SK-N-SH (cell line): ENCODE measurements at regions not wholly inside any gene's neighbourhood (a gene's known extent, or its start where the extent isn't known, plus 50 kb on each side); places are given as distances from the start of the nearest gene placed in this dataset.

Experiments
- CTCF ChIA-PET: fragments of 300-600, 350-600 bp; formaldehyde crosslinking; extraction: SDS; loops from one replicate; lab custom pipeline; 2021; lab: Yijun Ruan, JAX
- POLR2A ChIA-PET: fragments of 350-600 bp; sonication (Branson Sonifier 250); formaldehyde crosslinking; extraction: SDS; loops from one replicate; lab custom pipeline; 2020; ENCODE audit warnings: antibody characterized with exemption, inconsistent platforms; lab: Yijun Ruan, JAX
- DNase-seq: peaks from one replicate; pipeline ENCODE4 v3.0.0; 2012
- H2AFZ ChIP-seq: fragments of 200-600 bp; sonication (generic); 2 replicates; pipeline ENCODE4 v1.8.1; 2016; ENCODE audit warnings: antibody characterized with exemption, mild to moderate bottlenecking, low read depth
- H3F3A ChIP-seq: fragments of 200-600 bp; sonication (generic); replicated peaks from 2 replicates; pipeline ENCODE3; 2016; ENCODE audit warnings: antibody characterized with exemption, mild to moderate bottlenecking; ENCODE audit not compliant: insufficient read depth
- H3K27ac ChIP-seq, 2 experiments: fragments of 200-500 bp in 1 of 2; fragments of 200-600 bp in 1 of 2; sonication (Bioruptor generic) in 1 of 2; sonication (generic), shearing (Covaris generic) in 1 of 2; 2 replicates each; pipeline versions ENCODE4 v1.5.1 to v1.6.1; 2014 to 2016; ENCODE audit warnings: low read depth in 2 of 2, inconsistent platforms in 1 of 2, low read length in 1 of 2, mild to moderate bottlenecking in 1 of 2, mixed read lengths in 1 of 2
- H3K27me3 ChIP-seq: fragments of 200-600 bp; sonication (generic), shearing (Covaris generic); 2 replicates; pipeline ENCODE4 v1.6.1; 2016; ENCODE audit warnings: mixed run types; ENCODE audit not compliant: insufficient read depth
- H3K36me3 ChIP-seq, 2 experiments: fragments of 200-500 bp in 1 of 2; fragments of 200-600 bp in 1 of 2; sonication (Bioruptor generic) in 1 of 2; sonication (generic) in 1 of 2; replicated peaks in 1 of 2; 2 replicates each; pipeline versions ENCODE3 to v1.5.1; 2014 to 2016; ENCODE audit warnings: low read length in 1 of 2, mild to moderate bottlenecking in 1 of 2; ENCODE audit not compliant: insufficient read depth in 2 of 2, control insufficient read depth in 1 of 2
- H3K4me1 ChIP-seq, 2 experiments: fragments of 200-500 bp in 1 of 2; fragments of 200-600 bp in 1 of 2; sonication (Bioruptor generic) in 1 of 2; sonication (generic), shearing (Covaris generic) in 1 of 2; 2 replicates each; pipeline versions ENCODE4 v1.5.1 to v1.6.1; 2014 to 2016; ENCODE audit warnings: low read depth in 1 of 2, low read length in 1 of 2, mixed run types in 1 of 2; ENCODE audit not compliant: insufficient read depth in 2 of 2, control insufficient read depth in 1 of 2
- H3K4me2 ChIP-seq: fragments of 200-600 bp; sonication (generic), shearing (Covaris generic); 2 replicates; pipeline ENCODE4 v1.6.1; 2017; ENCODE audit warnings: mixed run types
- H3K4me3 ChIP-seq, 2 experiments: fragments of 200-500 bp in 1 of 2; fragments of 200-600 bp in 1 of 2; sonication (Bioruptor generic) in 1 of 2; sonication (generic), shearing (Covaris generic) in 1 of 2; 2 replicates each; pipeline versions ENCODE4 v1.5.1 to v1.8.1; 2014 to 2016; ENCODE audit warnings: low read depth in 2 of 2, inconsistent platforms in 1 of 2, low read length in 1 of 2, mild to moderate bottlenecking in 1 of 2, mixed read lengths in 1 of 2, moderate library complexity in 1 of 2
- H3K79me2 ChIP-seq: fragments of 200-600 bp; sonication (generic); 2 replicates; pipeline ENCODE4 v1.8.1; 2017; ENCODE audit warnings: mild to moderate bottlenecking; ENCODE audit not compliant: insufficient read depth
- H3K9ac ChIP-seq: fragments of 200-600 bp; sonication (generic); 2 replicates; pipeline ENCODE4 v1.6.1; 2017; ENCODE audit warnings: mixed run types
- H3K9me2 ChIP-seq: fragments of 200-600 bp; sonication (generic); 2 replicates; pipeline ENCODE4 v1.6.1; 2017; ENCODE audit warnings: mixed run types
- H3K9me3 ChIP-seq: fragments of 200-600 bp; sonication (generic); 2 replicates; pipeline ENCODE4 v1.6.1; 2017; ENCODE audit warnings: mixed run types, mild to moderate bottlenecking, moderate library complexity
- H4K20me1 ChIP-seq: fragments of 200-600 bp; sonication (generic); 2 replicates; pipeline ENCODE4 v1.6.1; 2017; ENCODE audit warnings: mild to moderate bottlenecking, mixed run types; ENCODE audit not compliant: insufficient read depth
- CHD2 ChIP-seq: fragments of 150-350 bp; IDR thresholded peaks from 2 replicates; pipeline ENCODE4 v1.6.1; 2018; ENCODE audit warnings: low read length; ENCODE audit not compliant: partially characterized antibody
- FOSL2 ChIP-seq: IDR thresholded peaks from 2 replicates; pipeline ENCODE4 v1.4.0; 2012; ENCODE audit warnings: low read depth, mild to moderate bottlenecking, moderate library complexity, borderline replicate concordance
- GABPA ChIP-seq: IDR thresholded peaks from 2 replicates; pipeline ENCODE4 v1.4.0; 2012; ENCODE audit warnings: low read depth, mild to moderate bottlenecking
- GATA2 ChIP-seq: sonication (generic); formaldehyde crosslinking; IDR thresholded peaks from 2 replicates; pipeline ENCODE4 v1.5.0; 2020; ENCODE audit warnings: mild to moderate bottlenecking, missing genetic modification reagents
- MEF2A ChIP-seq: IDR thresholded peaks from 2 replicates; pipeline ENCODE4 v1.4.0; 2012; ENCODE audit warnings: low read depth, borderline replicate concordance
- MXI1 ChIP-seq: IDR thresholded peaks from 2 replicates; pipeline ENCODE4 v1.6.1; 2012; ENCODE audit warnings: mild to moderate bottlenecking, low read depth, low read length, improper control_type of control experiment
- NFIC ChIP-seq: IDR thresholded peaks from 2 replicates; pipeline ENCODE4 v1.4.0; 2012; ENCODE audit warnings: borderline replicate concordance
- NRF1 ChIP-seq: IDR thresholded peaks from 2 replicates; pipeline ENCODE4 v1.6.1; 2012; ENCODE audit warnings: low read depth, mild to moderate bottlenecking, low read length
- POLR2AphosphoS5 ChIP-seq: IDR thresholded peaks from 2 replicates; pipeline ENCODE4 v1.6.1; 2012; ENCODE audit warnings: low read depth, low read length
- RCOR1 ChIP-seq: fragments of 150-350 bp; IDR thresholded peaks from 2 replicates; pipeline ENCODE4 v1.6.1; 2017; ENCODE audit warnings: antibody characterized with exemption, low read length
- RFX5 ChIP-seq: IDR thresholded peaks from 2 replicates; pipeline ENCODE4 v1.6.1; 2012; ENCODE audit warnings: mild to moderate bottlenecking, improper control_type of control experiment, low read length
- RXRA ChIP-seq: IDR thresholded peaks from 2 replicates; pipeline ENCODE4 v1.4.0; 2012; ENCODE audit warnings: low read depth, mild to moderate bottlenecking, borderline replicate concordance
- TAF1 ChIP-seq: IDR thresholded peaks from 2 replicates; pipeline ENCODE4 v1.6.1; 2012; ENCODE audit warnings: low read depth, mild to moderate bottlenecking, low read length, moderate library complexity, borderline replicate concordance
- YY1 ChIP-seq: IDR thresholded peaks from 2 replicates; pipeline ENCODE4 v1.4.0; 2012; ENCODE audit warnings: low read depth, mild to moderate bottlenecking
- WGBS: methylation state at CpG from one replicate; pipeline ENCODE4 v1.1.6; 2017; ENCODE audit warnings: low lambda C conversion rate; 5-methylcytosine and 5-hydroxymethylcytosine counted together
- TF ChIP-seq, protein P1 (sequence below): IDR thresholded peaks from 2 replicates; pipeline ENCODE4 v1.4.0; 2012; ENCODE audit warnings: low read depth
- TF ChIP-seq, protein P2 (sequence below): fragments of 150-350 bp; IDR thresholded peaks from 2 replicates; pipeline ENCODE4 v1.6.1; 2017; ENCODE audit warnings: antibody characterized with exemption, low read length, low read depth, borderline replicate concordance
- TF ChIP-seq, protein P3 (sequence below): IDR thresholded peaks from 2 replicates; pipeline ENCODE4 v1.4.0; 2012; ENCODE audit warnings: low read depth, borderline replicate concordance
- TF ChIP-seq, protein P4 (sequence below): IDR thresholded peaks from 2 replicates; pipeline ENCODE4; 2012
- TF ChIP-seq, protein P5 (sequence below): IDR thresholded peaks from 2 replicates; pipeline ENCODE4 v1.4.0; 2012; ENCODE audit warnings: low read depth, borderline replicate concordance

DNA sequence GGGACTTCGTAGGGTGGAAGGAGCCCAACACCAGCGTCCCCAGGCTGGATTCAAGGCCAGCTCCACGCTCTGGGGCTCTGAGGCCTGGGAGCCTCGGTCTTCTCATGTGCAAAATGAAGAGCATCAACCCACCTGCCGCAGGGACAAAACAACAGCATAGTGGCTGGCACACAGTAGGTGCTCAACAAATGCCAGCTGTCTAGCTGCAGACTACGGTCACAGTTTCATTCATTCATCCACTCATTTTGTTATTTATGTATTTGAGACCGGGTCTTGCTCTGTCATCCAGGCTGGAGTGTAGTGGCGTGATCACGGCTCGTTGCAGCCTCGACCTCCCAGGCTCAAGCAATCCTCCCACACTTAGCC lies 60.7 kb downstream of the CEBPB start:
- no peaks in the 10 kb centered on the region for H3K27me3 ChIP-seq
- no peaks in the 10 kb centered on the region for H3K79me2 ChIP-seq
- CTCF ChIA-PET = no interaction called here
- H2AFZ ChIP-seq = no peak overlapping the region
- no peak overlapping the region for H3K9ac ChIP-seq
- H3K36me3 ChIP-seq = no peaks in the 10 kb centered on the region
- H4K20me1 ChIP-seq = no peaks in the 10 kb centered on the region
- no peaks in the 10 kb centered on the region for H3K9me2 ChIP-seq
- H3K4me1 ChIP-seq = peaks cover 0 to 5% of the 10 kb centered on the region in 2 experiments; a peak in 1 of 4 replicates
- WGBS = 100% methylated on average over 9 of the region's 11 CpGs
- TF ChIP-seq NFIC = no peak
- no peak for TF ChIP-seq GABPA
- TF ChIP-seq, protein P1, sequence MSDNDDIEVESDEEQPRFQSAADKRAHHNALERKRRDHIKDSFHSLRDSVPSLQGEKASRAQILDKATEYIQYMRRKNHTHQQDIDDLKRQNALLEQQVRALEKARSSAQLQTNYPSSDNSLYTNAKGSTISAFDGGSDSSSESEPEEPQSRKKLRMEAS = no peak
- no peak for TF ChIP-seq FOSL2
- TF ChIP-seq TAF1 = no peak
- TF ChIP-seq, protein P2, sequence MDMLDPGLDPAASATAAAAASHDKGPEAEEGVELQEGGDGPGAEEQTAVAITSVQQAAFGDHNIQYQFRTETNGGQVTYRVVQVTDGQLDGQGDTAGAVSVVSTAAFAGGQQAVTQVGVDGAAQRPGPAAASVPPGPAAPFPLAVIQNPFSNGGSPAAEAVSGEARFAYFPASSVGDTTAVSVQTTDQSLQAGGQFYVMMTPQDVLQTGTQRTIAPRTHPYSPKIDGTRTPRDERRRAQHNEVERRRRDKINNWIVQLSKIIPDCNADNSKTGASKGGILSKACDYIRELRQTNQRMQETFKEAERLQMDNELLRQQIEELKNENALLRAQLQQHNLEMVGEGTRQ = no peak
- TF ChIP-seq RCOR1 = no peak
- TF ChIP-seq NRF1 = no peak
- TF ChIP-seq YY1 = no peak
- TF ChIP-seq POLR2AphosphoS5 = no peak
- no peak for TF ChIP-seq CHD2
- no peak for TF ChIP-seq MEF2A
- TF ChIP-seq, protein P3, sequence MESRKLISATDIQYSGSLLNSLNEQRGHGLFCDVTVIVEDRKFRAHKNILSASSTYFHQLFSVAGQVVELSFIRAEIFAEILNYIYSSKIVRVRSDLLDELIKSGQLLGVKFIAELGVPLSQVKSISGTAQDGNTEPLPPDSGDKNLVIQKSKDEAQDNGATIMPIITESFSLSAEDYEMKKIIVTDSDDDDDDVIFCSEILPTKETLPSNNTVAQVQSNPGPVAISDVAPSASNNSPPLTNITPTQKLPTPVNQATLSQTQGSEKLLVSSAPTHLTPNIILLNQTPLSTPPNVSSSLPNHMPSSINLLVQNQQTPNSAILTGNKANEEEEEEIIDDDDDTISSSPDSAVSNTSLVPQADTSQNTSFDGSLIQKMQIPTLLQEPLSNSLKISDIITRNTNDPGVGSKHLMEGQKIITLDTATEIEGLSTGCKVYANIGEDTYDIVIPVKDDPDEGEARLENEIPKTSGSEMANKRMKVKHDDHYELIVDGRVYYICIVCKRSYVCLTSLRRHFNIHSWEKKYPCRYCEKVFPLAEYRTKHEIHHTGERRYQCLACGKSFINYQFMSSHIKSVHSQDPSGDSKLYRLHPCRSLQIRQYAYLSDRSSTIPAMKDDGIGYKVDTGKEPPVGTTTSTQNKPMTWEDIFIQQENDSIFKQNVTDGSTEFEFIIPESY = no peak
- no peak for TF ChIP-seq GATA2 (CRISPR knock-in tag)
- TF ChIP-seq, protein P4, sequence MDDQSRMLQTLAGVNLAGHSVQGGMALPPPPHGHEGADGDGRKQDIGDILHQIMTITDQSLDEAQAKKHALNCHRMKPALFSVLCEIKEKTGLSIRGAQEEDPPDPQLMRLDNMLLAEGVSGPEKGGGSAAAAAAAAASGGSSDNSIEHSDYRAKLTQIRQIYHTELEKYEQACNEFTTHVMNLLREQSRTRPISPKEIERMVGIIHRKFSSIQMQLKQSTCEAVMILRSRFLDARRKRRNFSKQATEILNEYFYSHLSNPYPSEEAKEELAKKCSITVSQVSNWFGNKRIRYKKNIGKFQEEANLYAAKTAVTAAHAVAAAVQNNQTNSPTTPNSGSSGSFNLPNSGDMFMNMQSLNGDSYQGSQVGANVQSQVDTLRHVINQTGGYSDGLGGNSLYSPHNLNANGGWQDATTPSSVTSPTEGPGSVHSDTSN = no peak
- TF ChIP-seq RXRA = no peak
- no peak for TF ChIP-seq RFX5
- TF ChIP-seq, protein P5, sequence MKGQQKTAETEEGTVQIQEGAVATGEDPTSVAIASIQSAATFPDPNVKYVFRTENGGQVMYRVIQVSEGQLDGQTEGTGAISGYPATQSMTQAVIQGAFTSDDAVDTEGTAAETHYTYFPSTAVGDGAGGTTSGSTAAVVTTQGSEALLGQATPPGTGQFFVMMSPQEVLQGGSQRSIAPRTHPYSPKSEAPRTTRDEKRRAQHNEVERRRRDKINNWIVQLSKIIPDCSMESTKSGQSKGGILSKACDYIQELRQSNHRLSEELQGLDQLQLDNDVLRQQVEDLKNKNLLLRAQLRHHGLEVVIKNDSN = no peak
- TF ChIP-seq MXI1 = no peak
- TF ChIP-seq, all 33 proteins: peak for 0
- H3K4me3 ChIP-seq = no peak overlapping the region
- no peak overlapping the region; a peak in 1 of 4 replicates for H3K27ac ChIP-seq
- DNase-seq = no peak
- H3K4me2 ChIP-seq = no peak overlapping the region; the same call in 1 of the 2 replicates
- peaks cover 9% of the 10 kb centered on the region for H3F3A ChIP-seq
- H3K9me3 ChIP-seq = no peaks in the 10 kb centered on the region
- POLR2A ChIA-PET = no interaction called here
